ENCODE measurements at regions not wholly inside any gene's neighbourhood (a gene's known extent, or its start where the extent isn't known, plus 50 kb on each side); places are given as distances from the start of the nearest gene placed in this dataset.

DNA sequence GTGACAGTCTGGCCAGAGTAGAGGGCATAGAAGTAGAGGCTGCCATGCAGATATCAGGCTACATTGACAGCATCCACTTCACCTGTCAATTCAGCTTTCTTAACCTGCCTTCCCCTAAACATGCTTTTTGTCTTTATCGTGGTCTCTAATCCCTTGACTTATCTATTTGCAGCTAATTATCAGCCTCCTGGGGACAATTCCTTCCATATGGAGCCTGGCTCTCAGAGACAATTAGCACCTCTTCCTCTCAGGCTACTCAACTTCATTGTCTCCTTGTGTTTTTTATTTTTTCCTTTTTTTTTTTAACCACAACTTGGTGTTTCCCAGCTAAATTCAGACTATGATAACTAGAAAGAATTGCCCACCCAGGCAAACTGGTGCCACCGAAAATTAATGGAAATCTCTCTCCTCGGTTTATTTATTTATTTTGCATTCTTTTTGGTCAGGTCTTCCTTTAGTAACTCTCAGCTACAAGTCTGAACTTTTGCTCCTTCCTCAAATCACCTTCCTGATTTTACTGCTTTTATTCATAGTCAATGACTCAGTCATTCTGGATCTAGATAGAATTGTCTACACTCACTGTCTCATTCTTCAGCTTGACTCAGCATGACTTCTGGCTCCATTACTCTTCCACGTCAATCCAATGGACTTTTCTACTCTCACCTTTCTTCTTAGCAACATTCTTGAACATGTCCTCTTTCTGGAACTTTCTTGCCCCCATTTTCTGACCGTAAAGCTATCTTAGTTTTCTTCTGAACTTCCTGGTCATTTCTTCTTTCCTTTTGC, 63.0 kb upstream of the BASP1 start:
- Histone ChIP-seq H3K4me1 (no peaks in the 10 kb centered on the region), H3K27me3 (replicated peaks; ENCODE audit: control insufficient read depth, insufficient read depth, low read length) (no peaks in the 10 kb centered on the region), H3K4me3 (ENCODE audit: low read depth, low read length) (no peak overlapping the region), H3K36me3 (ENCODE audit: control insufficient read depth, insufficient read depth, low read length) (no peaks in the 10 kb centered on the region), H3K9me3 (no peaks in the 10 kb centered on the region)
- Mint-ChIP-seq H3K36me3 (ENCODE audit: insufficient read depth, unreplicated experiment) (no peaks in the 10 kb centered on the region), H3K4me1 (ENCODE audit: low read depth, unreplicated experiment) (no peaks in the 10 kb centered on the region), H3K4me3 (ENCODE audit: unreplicated experiment) (no peak overlapping the region), H3K27me3 (ENCODE audit: insufficient read depth, unreplicated experiment) (no peaks in the 10 kb centered on the region), H3K27ac (ENCODE audit: unreplicated experiment) (no peak overlapping the region), H3K9me3 (ENCODE audit: unreplicated experiment) (peaks cover 32% of the 10 kb centered on the region)
- BruUV-seq (replicated peaks), result no TSS peak
- POLR2A ChIA-PET, result no interaction called here
- CTCF ChIA-PET, result no interaction called here
- intact Hi-C loops (cut with micrococcal nuclease; ENCODE audit: unreplicated experiment), result no loop called here
- no peak for DNase-seq
- TF ChIP-seq, protein P1, sequence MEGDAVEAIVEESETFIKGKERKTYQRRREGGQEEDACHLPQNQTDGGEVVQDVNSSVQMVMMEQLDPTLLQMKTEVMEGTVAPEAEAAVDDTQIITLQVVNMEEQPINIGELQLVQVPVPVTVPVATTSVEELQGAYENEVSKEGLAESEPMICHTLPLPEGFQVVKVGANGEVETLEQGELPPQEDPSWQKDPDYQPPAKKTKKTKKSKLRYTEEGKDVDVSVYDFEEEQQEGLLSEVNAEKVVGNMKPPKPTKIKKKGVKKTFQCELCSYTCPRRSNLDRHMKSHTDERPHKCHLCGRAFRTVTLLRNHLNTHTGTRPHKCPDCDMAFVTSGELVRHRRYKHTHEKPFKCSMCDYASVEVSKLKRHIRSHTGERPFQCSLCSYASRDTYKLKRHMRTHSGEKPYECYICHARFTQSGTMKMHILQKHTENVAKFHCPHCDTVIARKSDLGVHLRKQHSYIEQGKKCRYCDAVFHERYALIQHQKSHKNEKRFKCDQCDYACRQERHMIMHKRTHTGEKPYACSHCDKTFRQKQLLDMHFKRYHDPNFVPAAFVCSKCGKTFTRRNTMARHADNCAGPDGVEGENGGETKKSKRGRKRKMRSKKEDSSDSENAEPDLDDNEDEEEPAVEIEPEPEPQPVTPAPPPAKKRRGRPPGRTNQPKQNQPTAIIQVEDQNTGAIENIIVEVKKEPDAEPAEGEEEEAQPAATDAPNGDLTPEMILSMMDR (IDR thresholded peaks at IDR 0.05; ENCODE audit: insufficient read depth in 1 of 2, low read depth in 1 of 2, low read length in 1 of 2, severe bottlenecking in 1 of 2, unreplicated experiment in 1 of 2), result no peak

DNA sequence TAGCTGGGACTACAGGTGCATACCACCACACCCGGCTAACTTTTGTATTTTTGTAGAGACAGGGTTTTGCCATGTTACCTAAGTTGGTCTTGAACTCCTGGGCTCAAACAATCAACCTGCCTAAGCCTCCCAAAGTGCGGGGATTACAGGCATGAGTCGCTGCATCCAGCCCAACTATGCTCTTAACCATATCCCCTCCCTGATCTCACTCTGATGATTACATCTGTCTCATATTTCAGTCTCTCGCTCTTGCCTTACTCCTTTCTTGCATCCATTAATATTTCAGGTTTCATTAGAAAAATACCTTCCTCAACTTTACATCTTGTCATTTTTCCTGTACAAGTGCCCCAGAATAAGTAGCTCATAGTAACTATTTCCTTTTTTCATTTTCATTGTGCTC, 61.0 kb upstream of the BASP1 start:
- Histone ChIP-seq H3K4me1 (no peaks in the 10 kb centered on the region), H3K27me3 (replicated peaks; ENCODE audit: control insufficient read depth, insufficient read depth, low read length) (no peaks in the 10 kb centered on the region), H3K36me3 (ENCODE audit: control insufficient read depth, insufficient read depth, low read length) (no peaks in the 10 kb centered on the region), H3K4me3 (ENCODE audit: low read depth, low read length) (no peak overlapping the region), H3K9me3 (no peaks in the 10 kb centered on the region)
- Mint-ChIP-seq H3K27me3 (ENCODE audit: insufficient read depth, unreplicated experiment) (no peaks in the 10 kb centered on the region), H3K27ac (ENCODE audit: unreplicated experiment) (no peak overlapping the region), H3K9me3 (ENCODE audit: unreplicated experiment) (peaks cover 32% of the 10 kb centered on the region), H3K4me3 (ENCODE audit: unreplicated experiment) (no peak overlapping the region), H3K4me1 (ENCODE audit: low read depth, unreplicated experiment) (no peaks in the 10 kb centered on the region), H3K36me3 (ENCODE audit: insufficient read depth, unreplicated experiment) (no peaks in the 10 kb centered on the region)
- no TSS peak for BruUV-seq (replicated peaks)
- TF ChIP-seq, protein P1 (IDR thresholded peaks at IDR 0.05; ENCODE audit: insufficient read depth in 1 of 2, low read depth in 1 of 2, low read length in 1 of 2, severe bottlenecking in 1 of 2, unreplicated experiment in 1 of 2), result no peak
- intact Hi-C loops (cut with micrococcal nuclease; ENCODE audit: unreplicated experiment), result no loop called here
- CTCF ChIA-PET, result interaction anchor here (1.2 kb wide), 1 partner anchor 24 kb away, joined by 4 read pairs; no protein-coding TSS in a partner anchor
- DNase-seq, result no peak
- POLR2A ChIA-PET, result no interaction called here

DNA sequence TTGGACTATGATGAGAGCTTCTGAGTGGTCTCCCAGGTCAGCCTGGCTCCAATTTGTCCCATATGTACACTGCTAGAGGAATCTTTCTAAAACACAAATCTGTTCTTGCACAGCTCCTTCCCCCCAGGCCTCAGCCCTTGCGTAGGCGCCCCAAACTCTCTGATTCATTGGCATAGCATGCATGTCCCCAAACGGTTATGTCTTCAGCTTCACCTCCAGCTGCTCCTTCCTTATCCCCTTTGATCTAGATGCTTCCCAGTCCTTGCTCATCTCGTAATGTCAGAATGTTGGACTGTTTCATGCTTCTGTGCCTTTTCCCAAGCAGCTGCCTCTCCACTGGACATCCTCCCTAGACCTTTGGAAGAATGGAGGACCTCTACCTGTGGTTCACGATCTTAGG, 60.1 kb upstream of the BASP1 start:
- Mint-ChIP-seq H3K27me3 (ENCODE audit: insufficient read depth, unreplicated experiment) (no peaks in the 10 kb centered on the region), H3K27ac (ENCODE audit: unreplicated experiment) (no peak overlapping the region)
- POLR2A ChIA-PET, result no interaction called here

More for the DNA sequence above, 60.1 kb upstream of the BASP1 start:
- intact Hi-C loops (cut with micrococcal nuclease; ENCODE audit: unreplicated experiment), result no loop called here
- no peaks in the 10 kb centered on the region for H3K36me3 Mint-ChIP-seq (ENCODE audit: insufficient read depth, unreplicated experiment)
- H3K27me3 ChIP-seq (replicated peaks; ENCODE audit: control insufficient read depth, insufficient read depth, low read length), result no peaks in the 10 kb centered on the region
- H3K9me3 ChIP-seq, result no peaks in the 10 kb centered on the region
- CTCF ChIA-PET, result interaction anchor here (1.2 kb wide), 1 partner anchor 25 kb away, joined by 4 read pairs; no protein-coding TSS in a partner anchor
- H3K4me3 Mint-ChIP-seq (ENCODE audit: unreplicated experiment), result no peak overlapping the region
- H3K9me3 Mint-ChIP-seq (ENCODE audit: unreplicated experiment), result peaks cover 32% of the 10 kb centered on the region
- no peaks in the 10 kb centered on the region for H3K4me1 ChIP-seq
- TF ChIP-seq, protein P1 (IDR thresholded peaks at IDR 0.05; ENCODE audit: insufficient read depth in 1 of 2, low read depth in 1 of 2, low read length in 1 of 2, severe bottlenecking in 1 of 2, unreplicated experiment in 1 of 2), result no peak
- no peaks in the 10 kb centered on the region for H3K36me3 ChIP-seq (ENCODE audit: control insufficient read depth, insufficient read depth, low read length)
- BruUV-seq (replicated peaks), result no TSS peak
- no peaks in the 10 kb centered on the region for H3K4me1 Mint-ChIP-seq (ENCODE audit: low read depth, unreplicated experiment)
- no peak overlapping the region for H3K4me3 ChIP-seq (ENCODE audit: low read depth, low read length)
- no peak for DNase-seq
